Erythroblast (primary cell): ENCODE measurements at regions not wholly inside any gene's neighbourhood (a gene's known extent, or its start where the extent isn't known, plus 50 kb on each side); places are given as distances from the start of the nearest gene placed in this dataset.
"Not testable (repeated sequence)": the region's sequence is repeated elsewhere in the genome, so short reads cannot be mapped to it uniquely, and the experiment has no call there.

ENCODE experiments used
- GATA1 ChIP-seq: IDR thresholded peaks from 2 replicates; pipeline ENCODE4 v1.6.1; 2011; ENCODE audit warnings: low read depth, mild to moderate bottlenecking, control low read depth, low read length, moderate library complexity
- POLR2A ChIP-seq: IDR thresholded peaks from 2 replicates; pipeline ENCODE4 v1.6.1; 2011; ENCODE audit warnings: mild to moderate bottlenecking, low read length

GRCh38 chr10:71106151-71106550, 106.2 kb upstream of the UNC5B start:
- not testable (repeated sequence) for TF ChIP-seq POLR2A, GATA1
